ENCODE measurements at regions not wholly inside any gene's neighbourhood (a gene's known extent, or its start where the extent isn't known, plus 50 kb on each side); places are given as distances from the start of the nearest gene placed in this dataset.
"Not testable (repeated sequence)": the region's sequence is repeated elsewhere in the genome, so short reads cannot be mapped to it uniquely, and the experiment has no call there.

DNA sequence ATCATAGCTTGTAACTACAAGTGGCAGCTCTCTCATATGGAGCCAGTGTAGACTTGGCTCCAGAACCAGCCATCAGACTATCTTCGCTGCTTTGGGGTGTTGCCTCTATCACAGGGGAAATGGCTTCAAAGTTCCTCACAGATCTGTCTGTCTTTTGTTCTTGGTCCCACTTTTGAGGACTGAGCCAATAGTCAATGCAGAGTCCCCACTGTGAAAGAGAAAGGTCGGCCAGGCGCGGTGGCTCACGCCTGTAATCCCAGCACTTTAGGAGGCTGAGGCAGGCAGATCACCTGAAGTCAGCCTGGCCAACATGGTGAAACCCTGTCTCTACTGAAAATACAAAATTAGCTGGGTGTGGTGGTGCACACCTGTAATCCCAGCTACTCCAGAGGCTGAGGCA is 86.9 kb upstream of the FZD7 start:
- not testable (repeated sequence) for FAIRE-seq

DNA sequence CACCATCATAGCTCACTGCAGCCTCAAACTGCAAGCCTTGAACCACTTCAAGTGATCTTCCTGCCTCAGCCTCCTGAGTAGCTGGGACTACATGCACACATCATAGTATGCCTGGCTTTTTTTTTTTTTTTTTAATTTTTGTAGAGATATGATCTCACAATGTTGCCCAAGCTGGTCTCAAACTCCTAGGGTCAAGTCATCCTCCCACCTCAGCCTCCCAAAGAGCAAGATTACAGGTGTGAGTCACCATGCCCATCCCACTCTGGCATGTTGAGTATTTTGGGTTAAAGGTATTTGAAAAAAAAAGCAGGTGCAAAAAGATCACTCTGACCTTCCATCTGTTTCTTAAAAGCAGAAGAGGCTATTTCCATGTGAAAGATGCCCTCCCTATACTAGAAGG is 86.4 kb upstream of the FZD7 start:
- no peak for FAIRE-seq
- TF ChIP-seq POLR2A (IDR thresholded peaks at IDR 0.05; ENCODE audit: low read depth, low read length): no peak

More for the DNA sequence above, 86.9 kb upstream of the FZD7 start:
- DNase-seq (ENCODE audit: insufficient read length, low spot score): not testable (repeated sequence)

DNA sequence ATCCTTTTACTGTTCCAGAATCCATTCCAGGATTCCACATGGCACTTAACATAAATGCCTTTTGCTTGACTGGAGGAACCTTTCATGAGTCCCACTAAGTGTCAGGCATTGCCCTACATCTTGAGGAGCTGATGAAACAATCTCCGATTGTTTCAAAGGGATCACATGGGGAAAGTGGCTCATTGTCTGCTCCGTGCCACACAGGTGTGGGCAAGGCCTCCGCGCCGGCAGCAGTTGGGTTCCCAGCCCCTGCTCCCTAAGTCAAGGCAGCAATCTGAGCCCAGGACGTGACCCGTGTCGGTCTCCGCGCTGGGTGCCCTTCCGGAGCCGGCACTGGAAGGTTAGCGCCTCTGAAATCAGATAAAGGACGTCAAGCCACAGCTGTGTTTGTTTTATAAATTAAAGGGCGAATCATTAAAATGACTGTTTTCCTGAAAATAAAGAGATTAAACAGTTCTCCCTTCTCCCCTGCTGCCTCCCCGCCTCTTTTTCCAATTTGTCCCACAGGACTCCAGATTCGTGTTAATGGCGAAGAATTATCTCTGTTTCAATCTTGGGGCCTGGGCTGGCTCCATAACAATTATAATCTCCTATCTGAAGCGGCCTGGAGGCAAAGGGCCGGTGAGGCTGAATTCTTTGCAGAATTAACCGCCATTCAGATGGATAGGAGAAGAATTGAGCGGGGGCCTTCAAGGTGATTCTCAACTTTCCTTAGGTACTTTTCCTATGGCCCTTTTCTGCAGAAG is 84.3 kb upstream of the FZD7 start:
- FAIRE-seq (no peak), DNase-seq (ENCODE audit: insufficient read length, low spot score) (no peak)

More for the DNA sequence above, 86.4 kb upstream of the FZD7 start:
- DNase-seq (ENCODE audit: insufficient read length, low spot score): no peak

DNA sequence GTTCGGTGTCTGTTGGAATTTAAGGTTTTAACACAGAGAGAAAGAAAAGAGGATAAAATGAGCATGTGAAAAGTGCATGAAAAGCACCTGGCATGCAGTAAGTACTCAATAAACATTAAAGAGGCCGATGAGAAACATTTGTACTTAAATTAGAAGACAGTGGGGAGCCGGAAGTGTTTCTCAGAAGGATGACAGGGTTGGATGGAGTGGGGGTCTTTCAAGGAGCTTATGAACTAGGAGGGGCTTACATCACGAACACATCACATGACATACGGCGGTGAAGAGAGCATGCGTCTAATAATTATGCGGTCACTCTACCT is 83.8 kb upstream of the FZD7 start:
- no peak for DNase-seq (ENCODE audit: insufficient read length, low spot score)
- no peak for FAIRE-seq
- TF ChIP-seq POLR2A (IDR thresholded peaks at IDR 0.05; ENCODE audit: low read depth, low read length): no peak

More for the DNA sequence above, 84.3 kb upstream of the FZD7 start:
- TF ChIP-seq POLR2A (IDR thresholded peaks at IDR 0.05; ENCODE audit: low read depth, low read length): no peak

DNA sequence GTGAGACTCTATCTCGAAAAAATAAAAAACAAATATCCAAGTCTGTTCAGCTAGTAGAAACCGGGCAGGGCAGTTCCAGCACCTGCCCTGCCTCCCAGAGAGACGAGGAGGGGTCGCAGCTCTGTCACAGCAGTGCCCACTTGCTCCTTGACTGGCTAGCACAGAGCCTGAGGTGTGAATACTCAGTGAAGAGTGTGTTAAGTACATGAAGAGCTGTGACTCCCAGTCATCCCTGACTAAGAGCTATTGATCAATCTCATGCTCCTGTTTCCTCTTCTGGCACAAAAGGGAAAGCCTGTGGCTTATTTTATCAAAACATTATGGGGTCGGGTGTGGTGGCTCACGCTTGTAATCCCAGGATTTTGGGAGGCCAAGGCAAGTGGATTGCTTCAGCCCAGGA is 83.0 kb upstream of the FZD7 start:
- DNase-seq (ENCODE audit: insufficient read length, low spot score) (no peak), FAIRE-seq (no peak)
- TF ChIP-seq POLR2A (IDR thresholded peaks at IDR 0.05; ENCODE audit: low read depth, low read length): no peak

DNA sequence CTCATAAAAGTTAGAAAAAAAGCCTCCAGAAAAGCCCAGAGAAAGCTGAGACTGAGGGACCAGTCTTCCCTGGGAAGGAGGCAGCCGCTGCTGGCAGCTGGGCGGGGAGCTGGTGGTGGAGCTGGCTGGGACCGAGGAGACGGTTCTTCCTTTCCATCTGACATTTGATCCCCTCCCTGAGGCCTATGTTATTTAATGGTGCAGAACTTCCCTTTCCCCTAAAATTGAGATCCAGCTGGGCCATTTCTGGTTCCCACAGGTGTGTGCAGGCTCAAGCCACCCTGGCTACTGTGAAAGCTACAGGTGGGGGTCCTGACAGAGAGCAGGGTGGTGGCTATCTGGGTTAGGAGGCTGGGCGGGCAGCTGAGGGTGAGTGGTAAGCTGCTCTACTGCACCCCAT is 81.5 kb upstream of the FZD7 start:
- FAIRE-seq (no peak), DNase-seq (ENCODE audit: insufficient read length, low spot score) (no peak)
- TF ChIP-seq POLR2A (IDR thresholded peaks at IDR 0.05; ENCODE audit: low read depth, low read length): no peak

DNA sequence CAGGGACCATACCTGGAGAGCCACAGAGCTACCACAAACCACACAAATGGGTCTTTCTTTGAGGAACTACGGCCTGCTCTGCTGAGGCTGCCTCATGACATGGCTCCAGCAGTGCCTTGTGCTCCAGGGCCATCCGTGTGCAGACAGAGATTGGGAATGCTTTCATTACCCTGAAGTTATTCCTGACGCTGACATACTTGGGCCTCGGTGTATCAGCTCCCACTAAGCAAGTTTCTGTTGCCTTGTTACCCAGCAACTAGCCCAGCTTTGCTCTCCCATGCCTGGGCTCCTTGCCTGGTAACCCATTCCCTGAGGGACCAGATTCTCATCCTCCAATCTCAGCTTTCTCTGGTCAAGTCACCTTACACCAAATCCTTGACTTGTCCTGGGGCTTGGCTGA is 80.3 kb upstream of the FZD7 start:
- DNase-seq (ENCODE audit: insufficient read length, low spot score) (no peak), FAIRE-seq (no peak)
- TF ChIP-seq POLR2A (IDR thresholded peaks at IDR 0.05; ENCODE audit: low read depth, low read length): no peak

DNA sequence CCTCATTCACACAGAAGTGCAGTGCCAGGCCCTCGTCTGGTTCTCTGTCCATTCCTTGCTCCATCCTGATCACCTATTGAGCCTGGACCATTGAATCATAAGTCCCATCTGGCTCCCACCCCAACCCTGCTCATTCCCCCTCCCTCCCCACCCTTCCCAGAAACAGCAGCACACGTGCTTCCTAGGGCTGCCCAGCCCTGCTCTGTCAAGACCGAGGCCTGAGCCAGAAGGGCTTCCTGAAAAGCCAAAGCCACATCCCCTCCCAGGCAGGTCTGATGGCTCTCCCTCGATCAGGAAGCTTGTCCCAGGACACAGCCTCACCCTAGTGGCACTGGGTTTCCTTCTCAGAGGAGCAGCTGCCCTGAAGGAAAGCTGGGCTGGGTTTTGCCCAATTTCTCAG is 79.8 kb upstream of the FZD7 start:
- no peak for FAIRE-seq
- no peak for TF ChIP-seq POLR2A (IDR thresholded peaks at IDR 0.05; ENCODE audit: low read depth, low read length)

DNA sequence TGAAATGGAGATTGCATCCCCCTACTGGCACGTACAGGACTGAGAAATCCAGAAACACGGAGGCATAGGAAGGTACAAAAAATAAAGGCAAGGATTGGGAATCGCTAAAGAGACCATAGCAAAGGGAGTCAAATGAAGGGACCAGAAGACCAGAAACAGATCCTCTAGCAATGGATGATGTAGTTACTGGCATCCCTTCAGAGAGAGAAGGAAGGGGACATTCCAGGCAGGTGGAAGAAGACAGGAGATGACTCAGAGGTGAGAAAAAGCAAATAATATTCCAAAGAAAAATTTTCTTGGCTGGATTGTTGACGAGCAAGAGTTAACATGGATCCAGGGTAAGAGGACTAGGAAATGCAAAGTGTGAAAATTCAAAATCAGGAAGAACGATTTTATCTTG is 78.4 kb upstream of the FZD7 start:
- no peak for TF ChIP-seq POLR2A (IDR thresholded peaks at IDR 0.05; ENCODE audit: low read depth, low read length)
- DNase-seq (ENCODE audit: insufficient read length, low spot score): no peak
- FAIRE-seq: no peak

More for the DNA sequence above, 79.8 kb upstream of the FZD7 start:
- DNase-seq (ENCODE audit: insufficient read length, low spot score): no peak

DNA sequence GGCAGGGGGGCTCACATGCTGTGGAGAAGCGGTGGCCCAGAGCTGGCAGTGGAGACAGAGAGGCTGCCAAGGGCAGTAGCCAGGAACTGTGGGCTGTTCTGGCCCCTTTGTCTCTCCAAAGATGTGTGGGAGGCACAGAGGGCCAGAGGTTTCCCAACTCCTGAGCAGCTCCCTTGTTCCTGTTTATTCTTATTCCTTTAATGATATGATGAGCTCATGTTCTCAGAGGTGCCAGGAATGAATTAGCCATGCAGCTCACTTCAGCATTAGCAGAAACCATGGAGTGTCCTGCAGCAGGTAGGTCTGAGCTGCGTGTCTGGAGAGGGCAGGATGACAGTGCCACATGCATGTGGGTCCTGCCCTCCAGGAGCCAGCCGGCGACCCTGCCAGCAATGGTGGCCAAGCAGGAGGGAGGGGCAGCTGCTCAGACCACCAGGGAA is 77.9 kb upstream of the FZD7 start:
- TF ChIP-seq POLR2A (IDR thresholded peaks at IDR 0.05; ENCODE audit: low read depth, low read length): no peak
- FAIRE-seq (no peak), DNase-seq (ENCODE audit: insufficient read length, low spot score) (no peak)

DNA sequence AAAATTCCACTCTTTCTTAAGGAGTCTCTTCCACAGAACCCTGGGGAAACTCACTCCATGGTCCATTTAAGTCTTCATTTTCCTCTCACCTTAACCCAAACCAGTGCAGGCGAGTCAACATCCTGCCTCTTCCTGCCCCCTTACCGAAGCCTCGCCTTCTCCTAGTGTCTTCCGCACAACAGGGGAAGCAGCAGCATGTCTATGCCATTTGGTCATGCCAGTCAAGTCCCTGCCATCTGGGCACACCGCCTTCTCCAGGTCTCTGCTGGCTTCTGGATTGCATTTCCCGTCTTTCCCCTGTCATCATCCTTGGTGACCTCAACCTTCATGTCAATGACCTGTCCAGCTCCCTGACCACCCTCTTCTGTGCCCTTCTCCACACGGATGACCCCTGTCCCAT is 77.3 kb upstream of the FZD7 start:
- DNase-seq (ENCODE audit: insufficient read length, low spot score) (no peak), FAIRE-seq (no peak)
- no peak for TF ChIP-seq POLR2A (IDR thresholded peaks at IDR 0.05; ENCODE audit: low read depth, low read length)

DNA sequence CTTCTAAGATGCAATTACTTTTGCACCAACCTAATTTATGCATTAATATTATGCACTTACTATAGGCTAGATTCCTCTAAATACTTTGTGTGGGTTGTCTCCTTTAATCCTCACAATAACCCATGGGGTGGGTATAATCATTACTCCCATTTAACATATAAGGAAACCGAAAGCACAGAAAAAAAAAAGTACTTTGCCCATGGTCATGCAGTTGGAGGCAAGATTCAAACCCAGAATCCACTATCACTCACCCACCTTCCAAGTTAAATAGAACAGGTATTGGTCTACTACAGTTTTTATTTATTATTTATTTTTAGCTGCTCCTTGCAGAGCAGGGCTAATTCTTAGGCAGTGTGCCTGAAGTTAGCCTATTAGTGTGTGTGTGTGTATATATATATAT is 76.6 kb upstream of the FZD7 start:
- no peak for TF ChIP-seq POLR2A (IDR thresholded peaks at IDR 0.05; ENCODE audit: low read depth, low read length)
- FAIRE-seq: no peak
- DNase-seq (ENCODE audit: insufficient read length, low spot score): no peak

DNA sequence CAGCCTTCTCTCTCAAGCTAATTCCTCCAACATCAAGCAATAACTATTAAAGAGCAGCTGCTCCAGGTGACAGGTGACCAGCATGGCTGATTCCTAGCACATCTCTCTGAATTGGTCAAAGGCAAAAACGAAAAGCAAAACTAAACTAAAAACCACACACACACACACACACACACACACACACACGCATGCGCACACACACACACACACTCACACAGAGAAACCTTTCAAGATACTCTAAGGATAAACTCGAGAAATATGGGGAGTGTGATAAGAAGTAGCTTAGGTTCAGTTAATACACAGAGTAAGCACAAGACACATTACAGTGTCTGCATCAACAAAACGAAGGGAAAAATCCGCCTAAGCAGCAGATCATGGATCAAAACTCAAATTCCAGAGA is 74.5 kb upstream of the FZD7 start:
- TF ChIP-seq POLR2A (IDR thresholded peaks at IDR 0.05; ENCODE audit: low read depth, low read length): no peak
- DNase-seq (ENCODE audit: insufficient read length, low spot score) (no peak), FAIRE-seq (no peak)

DNA sequence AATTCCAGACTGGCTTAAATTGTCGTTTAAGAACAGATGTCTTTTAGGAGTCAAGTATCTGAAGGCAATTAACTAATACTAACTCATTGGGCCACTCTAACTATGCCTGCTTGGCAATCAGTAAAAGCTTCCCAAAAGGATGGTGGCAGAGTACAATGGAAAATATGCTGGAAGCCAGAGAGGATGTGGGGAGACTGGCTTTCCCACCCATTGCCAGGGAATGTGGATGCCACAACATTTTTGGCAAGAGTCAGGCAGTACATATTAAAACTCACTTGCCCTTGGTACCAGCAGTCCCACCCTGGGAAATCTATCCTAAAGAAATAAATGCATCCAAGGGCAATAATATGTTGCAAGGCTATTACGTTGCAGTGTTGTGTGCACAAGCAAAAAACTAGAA is 74.0 kb upstream of the FZD7 start:
- no peak for TF ChIP-seq POLR2A (IDR thresholded peaks at IDR 0.05; ENCODE audit: low read depth, low read length)
- FAIRE-seq (no peak), DNase-seq (ENCODE audit: insufficient read length, low spot score) (no peak)

DNA sequence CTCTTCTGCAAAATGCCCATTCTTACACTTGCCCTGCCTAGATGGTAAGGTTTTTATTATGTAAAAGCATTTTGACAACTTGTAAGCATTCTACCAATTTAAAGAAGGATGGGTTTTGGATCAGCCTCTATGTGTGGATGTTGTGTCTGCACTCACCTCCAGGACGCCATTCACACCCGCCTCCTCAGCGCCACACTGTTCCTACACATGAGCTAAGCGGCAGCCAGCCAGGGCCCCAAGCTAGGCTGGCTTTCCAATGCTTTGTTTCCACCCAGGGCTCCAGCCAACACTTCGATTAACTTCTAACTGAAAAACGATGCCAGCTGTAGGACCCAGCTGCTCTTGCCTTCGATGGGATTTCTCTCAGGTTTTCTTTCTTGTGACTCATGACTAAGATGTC is 73.3 kb upstream of the FZD7 start:
- no peak for TF ChIP-seq POLR2A (IDR thresholded peaks at IDR 0.05; ENCODE audit: low read depth, low read length)
- DNase-seq (ENCODE audit: insufficient read length, low spot score) (no peak), FAIRE-seq (no peak)

DNA sequence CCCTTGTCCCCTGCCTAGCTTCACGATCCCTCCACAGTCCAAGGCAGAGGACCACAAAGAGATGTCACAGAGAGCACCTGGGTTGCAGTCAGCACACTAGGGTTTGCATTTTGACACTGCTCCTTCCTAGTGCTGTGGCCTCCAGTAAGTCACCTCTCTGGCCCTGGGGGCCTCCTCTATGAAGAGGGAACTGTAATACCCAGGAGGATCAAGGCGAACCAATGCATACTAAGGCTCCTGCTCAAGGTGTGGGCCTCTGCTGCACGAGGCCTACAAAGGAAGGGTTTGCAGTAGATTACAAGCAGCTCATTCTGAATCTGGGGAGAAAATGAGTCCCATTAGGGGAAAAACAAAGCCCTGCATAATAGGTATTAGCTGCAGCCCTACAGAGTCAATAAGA is 72.3 kb upstream of the FZD7 start:
- FAIRE-seq (no peak), DNase-seq (ENCODE audit: insufficient read length, low spot score) (no peak)
- TF ChIP-seq POLR2A (IDR thresholded peaks at IDR 0.05; ENCODE audit: low read depth, low read length): no peak

Measured in H54 (cell line).